RWPE2 (cell line): ENCODE measurements at regions not wholly inside any gene's neighbourhood (a gene's known extent, or its start where the extent isn't known, plus 50 kb on each side); places are given as distances from the start of the nearest gene placed in this dataset.

ENCODE experiments used
- ATAC-seq: fragments of 200-7000 bp; cut with Tn5 transposase; 3 replicates; pipeline ENCODE4 v1.9.1; 2021; ENCODE audit warnings: low read depth
- DNase-seq: peaks from one replicate; pipeline ENCODE4 v3.0.0-alpha.2; 2020; ENCODE audit warnings: low spot score
- H3K27ac ChIP-seq: fragments of 450-650 bp; 2 replicates; pipeline ENCODE4 v1.5.1; 2017; ENCODE audit warnings: mild to moderate bottlenecking; ENCODE audit not compliant: poor library complexity, severe bottlenecking
- H3K27me3 ChIP-seq: fragments of 250-450 bp; sonication (Bioruptor Pico); 2 replicates; pipeline ENCODE4 v1.5.1; 2021; ENCODE audit warnings: mild to moderate bottlenecking, moderate library complexity; ENCODE audit not compliant: insufficient read depth, poor library complexity, severe bottlenecking
- H3K36me3 ChIP-seq: fragments of 250-450 bp; sonication (Bioruptor Pico); 2 replicates; pipeline ENCODE4 v1.5.1; 2020; ENCODE audit warnings: low read depth, mild to moderate bottlenecking, moderate library complexity
- H3K4me1 ChIP-seq: fragments of 250-450 bp; sonication (Bioruptor Pico); 2 replicates; pipeline ENCODE4 v1.5.1; 2021; ENCODE audit warnings: mild to moderate bottlenecking, moderate library complexity; ENCODE audit not compliant: insufficient read depth, poor library complexity, severe bottlenecking
- H3K4me3 ChIP-seq: fragments of 250-450 bp; sonication (Bioruptor Pico); 2 replicates; pipeline ENCODE4 v1.5.1; 2021; ENCODE audit warnings: mild to moderate bottlenecking, moderate library complexity; ENCODE audit not compliant: severe bottlenecking
- H3K9me3 ChIP-seq: fragments of 250-450 bp; sonication (Bioruptor Pico); 2 replicates; pipeline ENCODE4 v1.5.1; 2021; ENCODE audit warnings: mild to moderate bottlenecking, moderate library complexity; ENCODE audit not compliant: severe bottlenecking
- CTCF ChIP-seq: fragments of 450-650 bp; IDR thresholded peaks from one replicate; pipeline ENCODE4 v1.5.1; 2017; ENCODE audit warnings: mild to moderate bottlenecking, moderate library complexity; ENCODE audit not compliant: poor library complexity, severe bottlenecking

GRCh38 chr13:107241381-107241780 lies 673.4 kb upstream of the ARGLU1 start:
- Histone ChIP-seq H3K36me3 (no peaks in the 10 kb centered on the region), H3K27ac (no peak overlapping the region), H3K4me3 (no peak overlapping the region), H3K9me3 (no peaks in the 10 kb centered on the region), H3K27me3 (no peaks in the 10 kb centered on the region), H3K4me1 (no peaks in the 10 kb centered on the region)
- DNase-seq = no peak
- TF ChIP-seq CTCF = no peak
- no peak for ATAC-seq

- no peaks in the 10 kb centered on the region for H3K36me3 ChIP-seq
- ATAC-seq = no peak
- H3K9me3 ChIP-seq = no peaks in the 10 kb centered on the region
- TF ChIP-seq CTCF = no peak
- no peaks in the 10 kb centered on the region for H3K27me3 ChIP-seq
- no peaks in the 10 kb centered on the region for H3K4me1 ChIP-seq
- no peak overlapping the region for H3K4me3 ChIP-seq
- DNase-seq = no peak
- no peak overlapping the region for H3K27ac ChIP-seq
These were observed 671.3 kb upstream of the ARGLU1 start for GRCh38 chr13:107239213-107239612.

GRCh38 chr13:107238262-107238981 lies 670.5 kb upstream of the ARGLU1 start:
- DNase-seq (no peak), ATAC-seq (no peak)
- Histone ChIP-seq H3K4me1 (no peaks in the 10 kb centered on the region), H3K36me3 (no peaks in the 10 kb centered on the region), H3K27ac (no peak overlapping the region), H3K9me3 (no peaks in the 10 kb centered on the region), H3K27me3 (no peaks in the 10 kb centered on the region), H3K4me3 (no peak overlapping the region)
- TF ChIP-seq CTCF = no peak

GRCh38 chr13:107234319-107235073 lies 666.6 kb upstream of the ARGLU1 start:
- Histone ChIP-seq H3K4me1 (no peaks in the 10 kb centered on the region), H3K27ac (no peak overlapping the region), H3K36me3 (no peaks in the 10 kb centered on the region), H3K27me3 (no peaks in the 10 kb centered on the region), H3K4me3 (no peak overlapping the region), H3K9me3 (no peaks in the 10 kb centered on the region)
- no peak for DNase-seq
- TF ChIP-seq CTCF = no peak
- ATAC-seq = no peak

GRCh38 chr13:107233541-107233940 lies 665.6 kb upstream of the ARGLU1 start:
- ATAC-seq (no peak), DNase-seq (no peak)
- H3K36me3 ChIP-seq = no peaks in the 10 kb centered on the region
- no peaks in the 10 kb centered on the region for H3K27me3 ChIP-seq
- no peak for TF ChIP-seq CTCF
- no peaks in the 10 kb centered on the region for H3K4me1 ChIP-seq
- H3K9me3 ChIP-seq = no peaks in the 10 kb centered on the region
- H3K4me3 ChIP-seq = no peak overlapping the region
- H3K27ac ChIP-seq = no peak overlapping the region
